ENCODE measurements at regions not wholly inside any gene's neighbourhood (a gene's known extent, or its start where the extent isn't known, plus 50 kb on each side); places are given as distances from the start of the nearest gene placed in this dataset.

- Mint-ChIP-seq H3K9me3 (peaks cover 0 to 4% (median 0%) of the 10 kb centered on the region in 7 donors), H3K36me3 (no peaks in the 10 kb centered on the region), H3K4me3 (no peak overlapping the region), H3K27ac (no peak overlapping the region), H3K27me3 (peaks cover 3% of the 10 kb centered on the region), H3K4me1 (peaks cover 0 to 3% (median 0%) of the 10 kb centered on the region in 4 donors)
- ATAC-seq (ENCODE audit: low read depth in 2 of 2) = no peak
- no peak for DNase-seq
- no peaks in the 10 kb centered on the region for H3K4me1 ChIP-seq (ENCODE audit: control insufficient read depth, insufficient read depth, low read length, poor library complexity, severe bottlenecking)
- no peaks in the 10 kb centered on the region for H3K9me3 ChIP-seq (ENCODE audit: control insufficient read depth in 2 of 2, low read length in 2 of 2)
- no peak overlapping the region for H3K4me3 ChIP-seq (ENCODE audit: low read depth, low read length)
- no peaks in the 10 kb centered on the region for H3K36me3 ChIP-seq (ENCODE audit: control insufficient read depth, insufficient read depth, low read length)
- no peak overlapping the region for H3K27ac ChIP-seq (ENCODE audit: insufficient read depth, low read length, poor library complexity, severe bottlenecking)
- H3K27me3 ChIP-seq (ENCODE audit: control insufficient read depth, insufficient read depth, low read length) = no peaks in the 10 kb centered on the region
Measured at GRCh38 chr10:43912469-43912868, 263.8 kb upstream of the ZNF32 start.

DNA sequence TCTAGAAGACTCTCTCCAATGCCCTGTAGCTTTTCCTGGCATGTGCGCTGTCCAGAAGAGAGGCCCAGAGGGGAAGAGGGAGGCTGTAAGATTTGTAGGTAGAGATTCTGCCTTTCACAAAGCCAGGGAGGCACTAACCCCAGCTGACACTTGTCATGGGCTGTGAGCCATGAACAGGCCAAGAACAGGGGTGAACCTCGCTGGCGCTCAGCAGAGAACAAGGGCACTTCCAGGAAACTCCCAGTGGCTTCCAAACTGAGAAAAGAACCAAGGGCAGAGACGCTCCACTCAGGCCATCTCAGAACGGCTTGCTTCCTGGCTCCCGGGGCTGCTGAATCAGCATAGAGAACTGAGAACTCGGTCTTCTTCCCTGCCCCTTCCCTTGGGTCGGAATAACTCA is 257.8 kb upstream of the ZNF32 start:
- H3K4me1 Mint-ChIP-seq = no peaks in the 10 kb centered on the region

DNA sequence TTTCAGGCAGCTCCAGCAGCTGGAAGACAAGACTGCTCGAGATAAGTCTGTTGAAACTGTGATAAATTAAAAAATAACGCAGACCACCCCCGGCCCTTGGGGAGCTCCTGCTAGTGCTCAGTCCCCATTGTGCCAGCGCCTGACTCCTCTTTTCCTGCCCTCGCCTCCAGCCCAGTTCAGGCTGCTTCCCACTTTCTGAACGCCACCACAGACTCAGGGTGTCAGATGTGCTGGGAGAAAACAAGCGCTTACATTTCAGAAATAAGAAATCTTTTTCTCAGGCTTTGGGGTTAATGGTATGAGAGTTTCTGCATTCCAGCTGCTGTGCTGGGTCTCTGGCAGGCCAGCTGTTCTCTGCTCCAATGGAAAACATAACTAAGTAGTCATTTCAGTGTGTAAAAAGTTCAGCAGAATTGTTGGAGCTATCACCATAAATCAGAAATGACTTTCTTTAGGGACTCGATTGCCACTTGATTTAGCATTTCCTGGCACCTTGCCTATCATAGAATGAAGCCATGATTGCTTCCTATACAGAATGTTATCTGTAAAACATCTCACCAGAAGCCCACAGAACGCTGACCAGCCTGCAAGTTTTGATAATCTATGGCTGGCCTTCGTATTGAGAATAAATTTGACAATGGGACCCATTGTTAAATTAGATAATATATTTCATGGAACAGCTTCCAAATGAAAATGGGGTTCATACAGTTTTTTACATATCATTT is 257.0 kb upstream of the ZNF32 start:
- Mint-ChIP-seq H3K4me1 (no peaks in the 10 kb centered on the region), H3K27ac (no peak overlapping the region), H3K9me3 (no peaks in the 10 kb centered on the region), H3K27me3 (no peaks in the 10 kb centered on the region), H3K36me3 (no peaks in the 10 kb centered on the region), H3K4me3 (no peak overlapping the region)
- Histone ChIP-seq H3K36me3 (ENCODE audit: control insufficient read depth, insufficient read depth, low read length) (no peaks in the 10 kb centered on the region), H3K9me3 (ENCODE audit: control insufficient read depth in 2 of 2, low read length in 2 of 2) (no peaks in the 10 kb centered on the region), H3K4me3 (ENCODE audit: low read depth, low read length) (no peak overlapping the region), H3K4me1 (ENCODE audit: control insufficient read depth, insufficient read depth, low read length, poor library complexity, severe bottlenecking) (no peaks in the 10 kb centered on the region), H3K27me3 (ENCODE audit: control insufficient read depth, insufficient read depth, low read length) (peaks cover 2% of the 10 kb centered on the region), H3K27ac (ENCODE audit: insufficient read depth, low read length, poor library complexity, severe bottlenecking) (no peak overlapping the region)
- DNase-seq (no peak), ATAC-seq (ENCODE audit: low read depth in 2 of 2) (no peak)

More for the DNA sequence above, 257.8 kb upstream of the ZNF32 start:
- no peaks in the 10 kb centered on the region for H3K9me3 ChIP-seq (ENCODE audit: control insufficient read depth in 2 of 2, low read length in 2 of 2)
- H3K27me3 ChIP-seq (ENCODE audit: control insufficient read depth, insufficient read depth, low read length) = peaks cover 2% of the 10 kb centered on the region
- no peaks in the 10 kb centered on the region for H3K36me3 ChIP-seq (ENCODE audit: control insufficient read depth, insufficient read depth, low read length)
- Mint-ChIP-seq H3K36me3 (no peaks in the 10 kb centered on the region), H3K4me3 (no peak overlapping the region), H3K27ac (no peak overlapping the region), H3K9me3 (no peaks in the 10 kb centered on the region), H3K27me3 (no peaks in the 10 kb centered on the region)
- ATAC-seq (ENCODE audit: low read depth in 2 of 2) (no peak), DNase-seq (no peak)
- no peak overlapping the region for H3K4me3 ChIP-seq (ENCODE audit: low read depth, low read length)
- no peak overlapping the region for H3K27ac ChIP-seq (ENCODE audit: insufficient read depth, low read length, poor library complexity, severe bottlenecking)
- no peaks in the 10 kb centered on the region for H3K4me1 ChIP-seq (ENCODE audit: control insufficient read depth, insufficient read depth, low read length, poor library complexity, severe bottlenecking)

DNA sequence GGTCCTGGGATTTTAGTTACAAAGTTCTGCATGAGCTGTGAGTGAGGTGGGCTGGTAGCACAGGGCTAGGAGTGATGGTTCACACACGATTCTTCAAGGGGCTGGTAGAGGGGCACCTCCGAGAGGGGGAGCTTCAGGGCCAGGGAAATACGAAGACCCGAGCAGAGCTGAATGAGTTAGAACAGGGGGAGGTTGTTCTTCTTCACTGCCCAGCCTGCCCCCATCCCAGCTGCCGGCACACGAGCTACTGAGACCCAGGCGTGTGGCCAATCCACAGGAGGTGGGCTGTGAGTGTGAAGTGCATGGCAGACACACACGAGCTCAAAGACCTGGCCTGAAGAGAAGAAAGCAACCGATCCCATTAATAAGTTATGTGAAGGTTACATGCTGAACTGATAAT is 256.2 kb upstream of the ZNF32 start:
- no peaks in the 10 kb centered on the region for H3K4me1 ChIP-seq (ENCODE audit: control insufficient read depth, insufficient read depth, low read length, poor library complexity, severe bottlenecking)
- H3K27ac Mint-ChIP-seq = no peak overlapping the region
- H3K36me3 Mint-ChIP-seq = no peaks in the 10 kb centered on the region
- H3K4me3 ChIP-seq (ENCODE audit: low read depth, low read length) = no peak overlapping the region
- no peak overlapping the region for H3K27ac ChIP-seq (ENCODE audit: insufficient read depth, low read length, poor library complexity, severe bottlenecking)
- H3K27me3 Mint-ChIP-seq = no peaks in the 10 kb centered on the region
- no peaks in the 10 kb centered on the region for H3K4me1 Mint-ChIP-seq
- no peak for DNase-seq
- peaks cover 2% of the 10 kb centered on the region for H3K27me3 ChIP-seq (ENCODE audit: control insufficient read depth, insufficient read depth, low read length)
- no peak overlapping the region for H3K4me3 Mint-ChIP-seq
- H3K36me3 ChIP-seq (ENCODE audit: control insufficient read depth, insufficient read depth, low read length) = no peaks in the 10 kb centered on the region
- no peak for ATAC-seq (ENCODE audit: low read depth in 2 of 2)
- no peaks in the 10 kb centered on the region for H3K9me3 Mint-ChIP-seq
- H3K9me3 ChIP-seq (ENCODE audit: control insufficient read depth in 2 of 2, low read length in 2 of 2) = no peaks in the 10 kb centered on the region

- no peak overlapping the region for H3K4me3 Mint-ChIP-seq
Measured at GRCh38 chr10:43904301-43904700, 255.6 kb upstream of the ZNF32 start.

GRCh38 chr10:43903451-43903850 is 254.8 kb upstream of the ZNF32 start:
- DNase-seq = no peak
- Histone ChIP-seq H3K27ac (ENCODE audit: insufficient read depth, low read length, poor library complexity, severe bottlenecking) (no peak overlapping the region), H3K36me3 (ENCODE audit: control insufficient read depth, insufficient read depth, low read length) (no peaks in the 10 kb centered on the region), H3K9me3 (ENCODE audit: control insufficient read depth in 2 of 2, low read length in 2 of 2) (no peaks in the 10 kb centered on the region), H3K4me1 (ENCODE audit: control insufficient read depth, insufficient read depth, low read length, poor library complexity, severe bottlenecking) (no peaks in the 10 kb centered on the region), H3K27me3 (ENCODE audit: control insufficient read depth, insufficient read depth, low read length) (peaks cover 2% of the 10 kb centered on the region), H3K4me3 (ENCODE audit: low read depth, low read length) (no peak overlapping the region)
- Mint-ChIP-seq H3K36me3 (no peaks in the 10 kb centered on the region), H3K27ac (peak overlapping the region in 1 of 3 donors; percentile 20), H3K9me3 (no peaks in the 10 kb centered on the region), H3K4me3 (no peak overlapping the region), H3K4me1 (no peaks in the 10 kb centered on the region), H3K27me3 (no peaks in the 10 kb centered on the region)
- no peak for ATAC-seq (ENCODE audit: low read depth in 2 of 2)

More at GRCh38 chr10:43904301-43904700, 255.6 kb upstream of the ZNF32 start:
- Histone ChIP-seq H3K36me3 (ENCODE audit: control insufficient read depth, insufficient read depth, low read length) (no peaks in the 10 kb centered on the region), H3K9me3 (ENCODE audit: control insufficient read depth in 2 of 2, low read length in 2 of 2) (no peaks in the 10 kb centered on the region), H3K27me3 (ENCODE audit: control insufficient read depth, insufficient read depth, low read length) (peaks cover 2% of the 10 kb centered on the region), H3K4me1 (ENCODE audit: control insufficient read depth, insufficient read depth, low read length, poor library complexity, severe bottlenecking) (no peaks in the 10 kb centered on the region), H3K4me3 (ENCODE audit: low read depth, low read length) (no peak overlapping the region), H3K27ac (ENCODE audit: insufficient read depth, low read length, poor library complexity, severe bottlenecking) (no peak overlapping the region)
- Mint-ChIP-seq H3K9me3 (no peaks in the 10 kb centered on the region), H3K4me1 (no peaks in the 10 kb centered on the region), H3K36me3 (no peaks in the 10 kb centered on the region), H3K27ac (no peak overlapping the region), H3K27me3 (no peaks in the 10 kb centered on the region)
- ATAC-seq (ENCODE audit: low read depth in 2 of 2) (no peak), DNase-seq (no peak)

- no peaks in the 10 kb centered on the region for H3K9me3 Mint-ChIP-seq
- H3K4me3 ChIP-seq (ENCODE audit: low read depth, low read length) = no peak overlapping the region
- no peaks in the 10 kb centered on the region for H3K27me3 Mint-ChIP-seq
- no peaks in the 10 kb centered on the region for H3K4me1 ChIP-seq (ENCODE audit: control insufficient read depth, insufficient read depth, low read length, poor library complexity, severe bottlenecking)
- ATAC-seq (ENCODE audit: low read depth in 2 of 2) (no peak), DNase-seq (no peak)
- no peaks in the 10 kb centered on the region for H3K36me3 ChIP-seq (ENCODE audit: control insufficient read depth, insufficient read depth, low read length)
- H3K27ac ChIP-seq (ENCODE audit: insufficient read depth, low read length, poor library complexity, severe bottlenecking) = no peak overlapping the region
- no peak overlapping the region for H3K4me3 Mint-ChIP-seq
- H3K9me3 ChIP-seq (ENCODE audit: control insufficient read depth in 2 of 2, low read length in 2 of 2) = no peaks in the 10 kb centered on the region
- H3K36me3 Mint-ChIP-seq = no peaks in the 10 kb centered on the region
- H3K27me3 ChIP-seq (ENCODE audit: control insufficient read depth, insufficient read depth, low read length) = peaks cover 2% of the 10 kb centered on the region
- H3K4me1 Mint-ChIP-seq = no peaks in the 10 kb centered on the region
- H3K27ac Mint-ChIP-seq = no peak overlapping the region
Measured at GRCh38 chr10:43902842-43903241, 254.2 kb upstream of the ZNF32 start.

GRCh38 chr10:43901744-43902504 is 253.2 kb upstream of the ZNF32 start:
- Mint-ChIP-seq H3K9me3 (no peaks in the 10 kb centered on the region), H3K4me3 (no peak overlapping the region), H3K36me3 (no peaks in the 10 kb centered on the region), H3K27ac (no peak overlapping the region), H3K27me3 (no peaks in the 10 kb centered on the region), H3K4me1 (no peaks in the 10 kb centered on the region)
- Histone ChIP-seq H3K27me3 (ENCODE audit: control insufficient read depth, insufficient read depth, low read length) (peaks cover 2% of the 10 kb centered on the region), H3K36me3 (ENCODE audit: control insufficient read depth, insufficient read depth, low read length) (no peaks in the 10 kb centered on the region), H3K4me1 (ENCODE audit: control insufficient read depth, insufficient read depth, low read length, poor library complexity, severe bottlenecking) (no peaks in the 10 kb centered on the region), H3K27ac (ENCODE audit: insufficient read depth, low read length, poor library complexity, severe bottlenecking) (no peak overlapping the region), H3K9me3 (ENCODE audit: control insufficient read depth in 2 of 2, low read length in 2 of 2) (no peaks in the 10 kb centered on the region), H3K4me3 (ENCODE audit: low read depth, low read length) (no peak overlapping the region)
- ATAC-seq (ENCODE audit: low read depth in 2 of 2) = no peak
- no peak for DNase-seq
